GM06990 (cell line): ENCODE measurements at regions not wholly inside any gene's neighbourhood (a gene's known extent, or its start where the extent isn't known, plus 50 kb on each side); places are given as distances from the start of the nearest gene placed in this dataset.

Source experiments
- DNase-seq: peaks from one replicate; pipeline ENCODE4 v3.0.0-alpha.2; 2011; ENCODE audit not compliant: insufficient read length; ENCODE audit errors: extremely low read depth
- H3K27me3 ChIP-seq: replicated peaks from 2 replicates; pipeline ENCODE4 v1.6.0; 2011; ENCODE audit warnings: low read length; ENCODE audit not compliant: control insufficient read depth, insufficient read depth
- H3K36me3 ChIP-seq: 2 replicates; pipeline ENCODE4 v1.5.1; 2011; ENCODE audit warnings: low read length; ENCODE audit not compliant: control insufficient read depth, insufficient read depth
- H3K4me3 ChIP-seq: replicated peaks from 2 replicates; pipeline ENCODE4 v1.5.1; 2011; ENCODE audit warnings: low read depth, mild to moderate bottlenecking, control low read depth, low read length
- TF ChIP-seq, protein P1 (sequence below): IDR thresholded peaks from 2 replicates; pipeline ENCODE4 v1.5.1; 2011; ENCODE audit warnings: low read length, control low read depth, mild to moderate bottlenecking, inconsistent platforms; ENCODE audit not compliant: insufficient read depth, poor library complexity, severe bottlenecking

DNA sequence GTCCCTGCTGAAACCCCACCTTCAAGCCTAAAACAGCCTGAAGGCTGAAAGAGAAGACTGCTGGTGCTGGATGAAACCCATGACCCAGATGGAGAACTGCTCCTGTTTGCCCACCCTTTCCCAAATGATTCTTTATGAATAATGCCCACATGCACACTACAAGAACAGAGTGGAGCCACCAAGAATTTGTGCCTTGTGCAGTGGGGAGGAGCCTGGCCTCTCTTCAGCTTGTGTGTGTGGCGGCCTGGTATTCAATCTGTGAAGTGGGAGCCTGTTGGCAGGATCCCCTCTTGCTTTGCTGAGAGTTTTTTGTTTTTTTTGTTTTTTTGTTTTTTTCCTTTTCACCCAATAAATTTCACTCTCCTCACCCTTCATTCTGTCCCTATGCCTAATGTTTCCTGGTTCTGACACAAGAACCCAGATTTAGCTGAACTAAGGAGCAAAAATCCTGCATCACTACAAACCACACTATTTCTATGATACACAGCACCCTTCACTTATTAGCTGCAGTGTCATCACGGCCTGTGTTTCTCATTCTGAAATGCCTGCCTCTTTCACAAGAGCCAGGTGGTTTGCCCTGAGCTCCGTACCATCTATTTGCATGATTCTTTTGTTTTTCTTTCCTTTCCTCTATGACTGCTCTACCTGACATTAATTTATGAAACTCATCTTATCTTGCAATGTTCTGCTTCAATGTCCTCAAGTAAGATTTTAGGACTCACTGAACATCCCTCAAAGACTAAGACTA is 585.5 kb upstream of the ATXN7L3B start:
- TF ChIP-seq, protein P1, sequence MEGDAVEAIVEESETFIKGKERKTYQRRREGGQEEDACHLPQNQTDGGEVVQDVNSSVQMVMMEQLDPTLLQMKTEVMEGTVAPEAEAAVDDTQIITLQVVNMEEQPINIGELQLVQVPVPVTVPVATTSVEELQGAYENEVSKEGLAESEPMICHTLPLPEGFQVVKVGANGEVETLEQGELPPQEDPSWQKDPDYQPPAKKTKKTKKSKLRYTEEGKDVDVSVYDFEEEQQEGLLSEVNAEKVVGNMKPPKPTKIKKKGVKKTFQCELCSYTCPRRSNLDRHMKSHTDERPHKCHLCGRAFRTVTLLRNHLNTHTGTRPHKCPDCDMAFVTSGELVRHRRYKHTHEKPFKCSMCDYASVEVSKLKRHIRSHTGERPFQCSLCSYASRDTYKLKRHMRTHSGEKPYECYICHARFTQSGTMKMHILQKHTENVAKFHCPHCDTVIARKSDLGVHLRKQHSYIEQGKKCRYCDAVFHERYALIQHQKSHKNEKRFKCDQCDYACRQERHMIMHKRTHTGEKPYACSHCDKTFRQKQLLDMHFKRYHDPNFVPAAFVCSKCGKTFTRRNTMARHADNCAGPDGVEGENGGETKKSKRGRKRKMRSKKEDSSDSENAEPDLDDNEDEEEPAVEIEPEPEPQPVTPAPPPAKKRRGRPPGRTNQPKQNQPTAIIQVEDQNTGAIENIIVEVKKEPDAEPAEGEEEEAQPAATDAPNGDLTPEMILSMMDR = no peak
- no peak for DNase-seq
- Histone ChIP-seq H3K36me3 (no peaks in the 10 kb centered on the region), H3K4me3 (no peak overlapping the region), H3K27me3 (no peaks in the 10 kb centered on the region)

DNA sequence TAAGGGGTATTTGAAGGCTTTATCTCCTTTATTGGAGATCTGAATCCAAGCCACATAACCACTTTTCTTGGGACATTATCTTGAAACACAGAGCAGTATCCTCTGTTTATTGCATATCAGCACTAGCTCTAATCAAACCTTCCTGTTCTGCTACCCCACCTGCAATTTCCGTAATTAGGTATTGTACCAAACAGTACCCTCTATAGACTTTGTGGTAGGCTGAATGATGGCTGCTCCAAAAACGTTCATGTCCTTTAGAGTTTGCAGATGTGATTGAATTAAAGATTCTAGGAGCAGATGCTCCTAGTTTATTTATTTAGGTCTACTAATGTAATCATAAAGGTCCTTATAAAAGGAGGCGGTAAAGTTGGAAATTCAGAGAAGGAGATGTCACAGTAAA is 573.0 kb upstream of the ATXN7L3B start:
- Histone ChIP-seq H3K4me3 (no peak overlapping the region), H3K36me3 (no peaks in the 10 kb centered on the region), H3K27me3 (no peaks in the 10 kb centered on the region)
- no peak for DNase-seq
- TF ChIP-seq, protein P1 = no peak

DNA sequence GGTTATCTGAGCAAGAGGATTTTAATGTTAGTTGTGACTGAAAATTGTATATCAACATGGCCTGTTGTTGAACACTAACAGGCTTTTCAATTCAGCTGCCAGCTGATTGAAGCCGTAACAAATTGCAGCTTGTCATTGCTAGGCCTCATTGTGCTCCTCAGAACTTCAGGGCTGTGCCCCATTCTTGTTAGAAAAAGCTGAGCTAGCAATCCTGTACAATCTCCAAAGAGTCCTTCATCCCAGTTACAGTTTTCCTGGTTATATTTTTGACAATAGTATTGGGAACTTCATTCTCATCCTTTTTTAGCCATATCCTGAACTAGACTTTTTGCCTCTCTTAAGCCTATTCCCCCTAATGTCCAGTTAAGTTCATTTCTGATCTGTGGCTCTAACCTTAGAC is 564.1 kb upstream of the ATXN7L3B start:
- H3K27me3 ChIP-seq = no peaks in the 10 kb centered on the region
- no peaks in the 10 kb centered on the region for H3K36me3 ChIP-seq
- no peak for DNase-seq
- TF ChIP-seq, protein P1 = no peak
- no peak overlapping the region for H3K4me3 ChIP-seq

DNA sequence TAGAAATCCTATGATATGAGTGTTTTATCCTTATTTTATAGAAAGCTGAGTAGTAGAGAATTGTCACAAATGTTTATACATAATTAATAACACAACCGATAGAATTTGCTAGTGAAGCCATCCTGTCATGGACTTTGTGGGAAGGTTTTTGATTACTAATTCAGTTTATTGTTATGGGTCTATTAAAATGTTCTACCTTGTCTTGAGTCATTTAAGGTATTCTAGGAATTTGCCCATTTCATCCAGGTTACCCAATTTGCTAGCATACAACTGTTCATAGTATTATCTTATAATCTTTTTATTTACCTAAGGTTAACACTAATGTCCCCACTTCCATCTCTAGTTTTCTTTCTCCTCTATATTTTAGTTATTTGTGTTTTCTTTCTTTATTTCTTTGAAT is 553.1 kb upstream of the ATXN7L3B start:
- Histone ChIP-seq H3K36me3 (no peaks in the 10 kb centered on the region), H3K27me3 (no peaks in the 10 kb centered on the region), H3K4me3 (no peak overlapping the region)
- no peak for DNase-seq
- TF ChIP-seq, protein P1 = no peak

DNA sequence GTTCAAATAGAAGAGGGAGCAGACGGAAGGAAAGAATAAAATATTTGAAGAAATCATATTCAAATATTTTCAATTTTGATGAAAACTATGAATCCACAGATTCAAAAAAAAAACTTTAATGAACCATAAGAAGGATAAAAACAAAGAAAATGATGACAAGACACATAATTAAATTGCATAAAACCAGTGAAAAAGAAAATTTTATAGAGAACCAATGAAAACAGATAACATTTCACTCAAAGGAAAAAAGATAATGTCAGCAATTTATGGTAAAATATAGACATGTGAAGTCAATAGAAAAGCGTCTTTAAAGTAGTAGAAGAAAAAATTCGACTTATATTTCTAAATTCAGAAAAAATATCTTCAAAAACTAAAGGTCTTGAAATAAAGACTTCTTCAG is 546.5 kb upstream of the ATXN7L3B start:
- TF ChIP-seq, protein P1 = no peak
- Histone ChIP-seq H3K4me3 (no peak overlapping the region), H3K27me3 (no peaks in the 10 kb centered on the region), H3K36me3 (no peaks in the 10 kb centered on the region)
- DNase-seq = no peak

DNA sequence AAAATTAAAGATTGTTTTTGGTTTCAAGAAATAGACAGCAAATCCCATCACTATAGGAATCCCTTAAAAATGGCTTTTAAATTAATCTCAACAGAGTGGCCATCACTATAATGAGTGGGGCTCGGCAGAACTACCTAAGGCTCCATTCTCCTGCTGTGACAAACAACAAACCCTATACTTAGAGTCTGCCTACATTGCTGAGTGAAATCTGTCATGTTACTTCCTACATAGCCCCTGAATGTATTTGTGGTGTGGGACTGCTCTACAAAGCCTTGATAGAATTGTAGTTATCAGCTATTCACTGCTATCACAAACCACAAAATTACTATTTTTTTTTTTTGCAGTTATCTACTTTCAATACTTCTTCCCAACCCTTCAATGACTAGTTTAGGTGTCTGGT is 538.7 kb upstream of the ATXN7L3B start:
- Histone ChIP-seq H3K36me3 (no peaks in the 10 kb centered on the region), H3K27me3 (no peaks in the 10 kb centered on the region), H3K4me3 (no peak overlapping the region)
- no peak for DNase-seq
- TF ChIP-seq, protein P1 = no peak
